PC-9 (cell line): ENCODE measurements at regions not wholly inside any gene's neighbourhood (a gene's known extent, or its start where the extent isn't known, plus 50 kb on each side); places are given as distances from the start of the nearest gene placed in this dataset.

Experiments
- BruUV-seq: library from RNA; stranded (reverse); fragments of 400-500 nt; replicated peaks from 2 replicates; lab custom pipeline; 2021; lab: Mats Ljungman, UMichigan
- CTCF ChIA-PET: fragments of 300-600 bp; sonication (Branson Sonifier 250); formaldehyde crosslinking; loops from one replicate; lab custom pipeline; 2022; ENCODE audit warnings: antibody characterized with exemption; lab: Charles Lee
- POLR2A ChIA-PET: fragments of 300-600 bp; sonication (Branson Sonifier 250); formaldehyde crosslinking; loops from one replicate; lab custom pipeline; 2022; ENCODE audit warnings: antibody characterized with exemption; ENCODE audit not compliant: unreplicated experiment; lab: Charles Lee
- DNase-seq, 2 experiments: peaks; one replicate each; pipeline versions ENCODE4 v3.0.0 to v3.0.0-alpha.2; 2015 to 2022; ENCODE audit warnings: mixed read lengths in 1 of 2
- H2AFZ ChIP-seq: fragments of 200-600 bp; sonication (generic); 2 replicates; pipeline ENCODE4 v1.8.1; 2017; ENCODE audit warnings: antibody characterized with exemption
- H3F3A ChIP-seq: fragments of 200-600 bp; sonication (generic); 2 replicates; pipeline ENCODE4 v1.8.1; 2017; ENCODE audit warnings: antibody characterized with exemption, mild to moderate bottlenecking, low read depth; ENCODE audit not compliant: insufficient read depth
- H3K27ac ChIP-seq: fragments of 200-600 bp; sonication (generic); 2 replicates; pipeline ENCODE4 v1.6.1; 2016; ENCODE audit warnings: mixed run types
- H3K27me3 ChIP-seq: fragments of 200-600 bp; sonication (generic); 2 replicates; pipeline ENCODE4 v1.6.1; 2016; ENCODE audit warnings: low read depth, mixed run types; ENCODE audit not compliant: insufficient read depth
- H3K36me3 ChIP-seq: fragments of 200-600 bp; sonication (generic); 2 replicates; pipeline ENCODE4 v1.6.1; 2016; ENCODE audit warnings: low read depth, mixed run types
- H3K4me1 ChIP-seq: fragments of 200-600 bp; sonication (generic); replicated peaks from 2 replicates; pipeline ENCODE4 v1.6.1; 2016; ENCODE audit warnings: mixed run types; ENCODE audit not compliant: insufficient read depth
- H3K4me2 ChIP-seq: fragments of 200-600 bp; sonication (generic); 2 replicates; pipeline ENCODE4 v1.6.1; 2017; ENCODE audit warnings: mixed run types
- H3K4me3 ChIP-seq: fragments of 200-600 bp; sonication (generic); 2 replicates; pipeline ENCODE4 v1.6.1; 2016; ENCODE audit warnings: mixed run types
- H3K79me2 ChIP-seq: fragments of 200-600 bp; sonication (generic); 2 replicates; pipeline ENCODE4 v1.6.1; 2017; ENCODE audit warnings: low read depth, mixed run types
- H3K9me2 ChIP-seq: fragments of 200-600 bp; sonication (generic); 2 replicates; pipeline ENCODE4 v1.8.1; 2017; ENCODE audit warnings: mild to moderate bottlenecking; ENCODE audit not compliant: insufficient read depth
- H3K9me3 ChIP-seq: fragments of 200-600 bp; sonication (generic); 2 replicates; pipeline ENCODE4 v1.8.1; 2016; ENCODE audit warnings: low read depth; ENCODE audit not compliant: insufficient read depth
- H4K20me1 ChIP-seq: fragments of 200-600 bp; sonication (generic); 2 replicates; pipeline ENCODE4 v1.8.1; 2017; ENCODE audit not compliant: insufficient read depth
- EZH2 ChIP-seq: fragments of 200-600 bp; sonication (generic); IDR thresholded peaks from 2 replicates; pipeline ENCODE4 v1.8.0; 2017; ENCODE audit warnings: antibody characterized with exemption, low read depth
- intact Hi-C: fragments of 100-400 bp; cut with micrococcal nuclease; formaldehyde crosslinking; loops from one replicate; pipeline ENCODE4 v1.10.0; 2022; ENCODE audit not compliant: unreplicated experiment
- TF ChIP-seq, protein P1 (sequence below): fragments of 200-600 bp; sonication (generic); conservative IDR thresholded peaks from 2 replicates; pipeline ENCODE4 v1.6.1; 2017; ENCODE audit warnings: mixed run types, antibody characterized with exemption, mild to moderate bottlenecking, moderate library complexity

- Histone ChIP-seq H3F3A (no peaks in the 10 kb centered on the region), H2AFZ (no peak overlapping the region), H3K9me3 (no peaks in the 10 kb centered on the region), H3K9me2 (no peaks in the 10 kb centered on the region), H3K79me2 (no peaks in the 10 kb centered on the region), H3K27ac (no peak overlapping the region), H3K4me1 (no peaks in the 10 kb centered on the region), H3K36me3 (no peaks in the 10 kb centered on the region), H3K27me3 (no peaks in the 10 kb centered on the region), H4K20me1 (no peaks in the 10 kb centered on the region), H3K4me3 (no peak overlapping the region), H3K4me2 (no peak overlapping the region)
- DNase-seq = no peak
- ChIA-PET CTCF (interaction anchor here (0.6 kb wide), 1 partner anchor 1865 kb away, joined by 3 read pairs; no protein-coding TSS in a partner anchor), POLR2A (no interaction called here)
- no TSS peak for BruUV-seq
- no peak for TF ChIP-seq EZH2
- TF ChIP-seq, protein P1, sequence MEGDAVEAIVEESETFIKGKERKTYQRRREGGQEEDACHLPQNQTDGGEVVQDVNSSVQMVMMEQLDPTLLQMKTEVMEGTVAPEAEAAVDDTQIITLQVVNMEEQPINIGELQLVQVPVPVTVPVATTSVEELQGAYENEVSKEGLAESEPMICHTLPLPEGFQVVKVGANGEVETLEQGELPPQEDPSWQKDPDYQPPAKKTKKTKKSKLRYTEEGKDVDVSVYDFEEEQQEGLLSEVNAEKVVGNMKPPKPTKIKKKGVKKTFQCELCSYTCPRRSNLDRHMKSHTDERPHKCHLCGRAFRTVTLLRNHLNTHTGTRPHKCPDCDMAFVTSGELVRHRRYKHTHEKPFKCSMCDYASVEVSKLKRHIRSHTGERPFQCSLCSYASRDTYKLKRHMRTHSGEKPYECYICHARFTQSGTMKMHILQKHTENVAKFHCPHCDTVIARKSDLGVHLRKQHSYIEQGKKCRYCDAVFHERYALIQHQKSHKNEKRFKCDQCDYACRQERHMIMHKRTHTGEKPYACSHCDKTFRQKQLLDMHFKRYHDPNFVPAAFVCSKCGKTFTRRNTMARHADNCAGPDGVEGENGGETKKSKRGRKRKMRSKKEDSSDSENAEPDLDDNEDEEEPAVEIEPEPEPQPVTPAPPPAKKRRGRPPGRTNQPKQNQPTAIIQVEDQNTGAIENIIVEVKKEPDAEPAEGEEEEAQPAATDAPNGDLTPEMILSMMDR = no peak
- intact Hi-C loops = no loop called here
These were observed 154.8 kb upstream of the SLC35B3 start for GRCh38 chr6:8589941-8590729.

GRCh38 chr6:8588176-8588575, 152.8 kb upstream of the SLC35B3 start:
- no TSS peak for BruUV-seq
- H3K36me3 ChIP-seq = no peaks in the 10 kb centered on the region
- H3K9me2 ChIP-seq = no peaks in the 10 kb centered on the region
- no peak for DNase-seq
- H4K20me1 ChIP-seq = no peaks in the 10 kb centered on the region
- CTCF ChIA-PET = no interaction called here
- H3F3A ChIP-seq = no peaks in the 10 kb centered on the region
- no peaks in the 10 kb centered on the region for H3K9me3 ChIP-seq
- H3K4me2 ChIP-seq = no peak overlapping the region
- H3K4me1 ChIP-seq = no peaks in the 10 kb centered on the region
- POLR2A ChIA-PET = no interaction called here
- intact Hi-C loops = no loop called here
- H3K4me3 ChIP-seq = no peak overlapping the region
- TF ChIP-seq, protein P1 = no peak
- TF ChIP-seq EZH2 = no peak
- no peak overlapping the region for H3K27ac ChIP-seq
- no peaks in the 10 kb centered on the region for H3K27me3 ChIP-seq
- no peak overlapping the region for H2AFZ ChIP-seq
- no peaks in the 10 kb centered on the region for H3K79me2 ChIP-seq

- POLR2A ChIA-PET = no interaction called here
- Histone ChIP-seq H3K27me3 (no peaks in the 10 kb centered on the region), H3K9me3 (no peaks in the 10 kb centered on the region), H3K9me2 (no peaks in the 10 kb centered on the region), H3K4me1 (no peaks in the 10 kb centered on the region), H3K79me2 (no peaks in the 10 kb centered on the region), H3K4me2 (no peak overlapping the region), H2AFZ (no peak overlapping the region), H3K27ac (no peak overlapping the region), H3K36me3 (no peaks in the 10 kb centered on the region), H3K4me3 (no peak overlapping the region), H4K20me1 (no peaks in the 10 kb centered on the region), H3F3A (no peaks in the 10 kb centered on the region)
- intact Hi-C loops = no loop called here
- BruUV-seq = no TSS peak
- CTCF ChIA-PET = no interaction called here
- TF ChIP-seq EZH2 = no peak
- TF ChIP-seq, protein P1 = no peak
- DNase-seq = no peak
These were observed 147.9 kb upstream of the SLC35B3 start for GRCh38 chr6:8583291-8583690.
